CD4-positive, alpha-beta T cell treated with Interleukin-10 for 1 hour (primary cell): ENCODE measurements at regions not wholly inside any gene's neighbourhood (a gene's known extent, or its start where the extent isn't known, plus 50 kb on each side); places are given as distances from the start of the nearest gene placed in this dataset.
"Not testable (repeated sequence)": the region's sequence is repeated elsewhere in the genome, so short reads cannot be mapped to it uniquely, and the experiment has no call there.

Experiments used
- DNase-seq: peaks from one replicate; pipeline ENCODE4 v3.0.0-alpha.2; 2020

DNA sequence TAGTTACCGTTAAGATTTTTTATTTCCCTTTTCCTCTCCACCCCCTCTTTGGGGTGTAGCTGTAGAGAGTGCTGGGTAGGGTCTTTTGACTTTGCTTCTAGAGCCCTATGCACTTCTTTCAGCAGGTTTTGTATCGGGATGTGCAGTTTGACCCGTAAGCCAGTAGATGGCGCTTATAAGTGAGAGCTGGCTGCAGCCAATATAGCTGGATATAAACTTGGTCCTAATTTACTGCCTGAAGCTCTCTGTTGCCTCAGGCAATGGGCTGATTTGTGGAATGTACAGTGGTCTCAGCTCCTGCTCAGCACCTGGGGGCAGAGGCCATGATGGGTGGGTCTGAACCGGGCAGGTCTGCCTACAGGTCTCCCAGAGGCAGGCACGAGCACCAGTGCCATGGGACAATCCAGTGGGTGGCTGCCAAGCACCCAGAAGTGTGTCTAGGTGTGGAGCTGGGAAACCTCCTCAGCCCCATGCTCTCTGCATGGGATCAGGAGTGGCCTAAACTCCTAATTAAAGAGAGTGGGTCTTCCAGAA, 146.5 kb downstream of the SPANXN1 start:
- DNase-seq: no peak

GRCh38 chrX:145394344-145394743, 147.0 kb downstream of the SPANXN1 start:
- DNase-seq: no peak

- DNase-seq: no peak
These were observed 149.3 kb downstream of the SPANXN1 start for GRCh38 chrX:145396612-145397011.

DNA sequence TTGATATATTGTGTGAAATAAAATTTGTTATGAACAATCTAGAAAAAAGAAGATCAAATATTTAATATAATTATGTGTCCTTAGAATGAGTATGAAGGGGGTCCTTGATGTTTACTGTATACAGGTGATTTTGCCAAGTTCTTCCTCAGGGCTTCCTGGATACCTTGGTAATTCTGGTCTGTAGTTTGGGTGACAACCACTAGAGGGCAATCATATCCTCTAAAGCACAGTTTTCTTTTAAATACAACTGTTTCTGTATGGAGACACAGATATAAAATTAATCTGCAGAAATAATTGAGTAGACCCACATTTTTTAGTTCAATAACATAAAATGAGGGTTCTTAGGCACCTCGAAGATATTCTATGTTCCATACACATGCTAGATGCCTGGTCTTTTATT, 157.7 kb downstream of the SPANXN1 start:
- DNase-seq: peak; percentile 1

DNA sequence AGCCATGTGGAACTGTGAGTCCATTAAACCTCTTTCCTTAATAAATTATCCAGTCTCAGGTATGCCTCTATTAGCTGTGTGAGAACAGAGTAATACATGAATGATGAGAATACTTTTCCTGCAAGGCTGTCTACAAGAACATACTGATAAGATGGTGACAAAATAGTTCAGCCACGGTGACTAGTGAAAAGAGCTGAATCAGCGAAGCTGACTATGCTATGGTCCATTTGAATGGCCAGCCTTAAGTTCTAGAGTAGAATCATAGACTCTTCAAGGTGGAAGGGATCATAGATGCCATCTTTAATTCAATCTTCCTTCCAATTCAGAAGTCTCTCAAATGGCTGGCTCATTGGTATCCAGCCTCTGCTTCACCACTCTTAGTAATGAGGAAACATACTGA, 163.3 kb downstream of the SPANXN1 start:
- DNase-seq: no peak

DNA sequence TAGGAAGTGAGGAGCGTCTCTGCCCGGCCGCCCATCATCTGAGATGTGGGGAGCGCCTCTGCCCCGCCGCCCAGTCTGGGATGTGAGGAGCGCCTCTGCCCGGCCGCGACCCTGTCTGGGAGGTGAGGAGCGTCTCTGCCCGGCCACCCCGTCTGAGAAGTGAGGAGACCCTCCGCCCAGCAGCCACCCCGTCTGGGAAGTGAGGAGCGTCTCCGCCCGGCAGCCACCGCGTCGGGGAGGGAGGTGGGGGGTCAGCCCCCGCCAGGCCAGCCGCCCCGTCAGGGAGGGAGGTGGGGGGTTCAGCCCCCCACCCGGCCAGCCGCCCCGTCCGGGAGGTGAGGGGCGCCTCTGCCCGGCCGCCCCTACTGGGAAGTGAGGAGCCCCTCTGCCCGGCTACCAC, 188.9 kb downstream of the SPANXN1 start:
- not testable (repeated sequence) for DNase-seq

GRCh38 chrX:145464650-145465049, 217.3 kb downstream of the SPANXN1 start:
- DNase-seq: no peak

DNA sequence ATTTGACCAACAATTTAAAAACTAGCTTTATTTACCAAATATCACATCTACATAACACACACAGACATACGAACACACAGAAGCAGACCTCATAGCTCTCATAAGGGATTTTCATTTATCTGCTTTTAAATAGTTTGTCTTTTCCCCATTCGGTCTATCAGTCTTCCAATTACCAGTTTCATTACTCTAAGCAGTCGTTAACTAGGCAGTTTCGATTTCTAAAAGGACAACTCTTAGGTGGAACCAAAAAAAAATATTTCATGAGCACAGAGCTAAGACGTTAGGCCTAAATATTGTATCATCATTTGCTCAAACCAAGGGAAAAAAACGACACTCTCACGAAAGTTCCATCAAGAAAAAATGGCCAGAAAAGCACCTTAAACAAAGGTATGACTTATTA, 228.4 kb downstream of the SPANXN1 start:
- DNase-seq: no peak

- DNase-seq: no peak
These were observed 237.4 kb downstream of the SPANXN1 start for GRCh38 chrX:145484740-145485139.

GRCh38 chrX:145502670-145503069, 255.4 kb downstream of the SPANXN1 start:
- DNase-seq: no peak

- DNase-seq: no peak
These were observed 258.9 kb downstream of the SPANXN1 start for GRCh38 chrX:145506214-145506613.

DNA sequence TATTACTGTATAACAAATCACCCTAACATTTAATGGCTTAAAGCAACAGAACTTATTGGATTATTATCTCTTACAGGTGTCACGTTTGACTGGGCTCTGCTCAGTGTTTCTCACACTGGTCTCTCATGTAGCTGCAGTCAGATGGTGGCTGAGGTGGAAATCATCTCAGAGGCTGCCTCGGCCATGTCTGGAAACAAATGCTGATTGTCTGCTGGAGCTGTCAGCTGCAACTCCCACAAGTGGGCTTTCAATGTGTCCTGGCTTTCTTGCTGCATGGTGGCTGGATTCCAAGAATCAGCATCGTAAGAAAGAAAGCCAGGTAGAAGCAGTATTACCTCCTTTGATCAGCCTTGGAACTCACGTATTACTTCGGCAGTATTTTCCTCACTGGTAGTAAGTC, 277.6 kb downstream of the SPANXN1 start:
- no peak for DNase-seq

DNA sequence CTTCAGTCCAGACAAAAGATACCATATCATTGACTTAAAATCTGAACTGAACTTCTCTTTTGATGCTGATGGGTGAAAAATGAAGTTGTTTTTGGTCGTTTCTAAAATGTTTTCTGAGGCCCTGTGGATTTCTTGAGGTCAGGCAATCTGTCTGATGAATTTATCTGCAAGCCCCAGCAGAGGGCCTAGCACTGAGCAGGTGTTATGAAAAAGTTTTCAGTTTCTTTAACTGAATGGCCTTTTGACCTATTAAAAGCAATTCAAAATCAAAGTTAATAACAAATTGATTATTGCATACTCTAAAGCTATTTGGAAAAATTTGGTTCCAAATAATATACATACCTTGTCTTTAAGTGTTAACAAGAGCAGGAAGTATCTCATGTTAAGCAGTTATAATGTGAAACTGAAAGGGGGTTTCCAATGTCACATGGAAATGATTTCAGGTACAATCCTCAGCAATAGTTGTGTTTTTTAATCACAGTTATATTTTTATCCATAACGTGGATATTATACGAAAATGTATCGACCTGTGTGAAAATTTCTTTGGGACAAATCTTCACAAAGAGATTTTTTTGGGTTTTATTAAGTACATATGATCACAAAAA, 285.0 kb downstream of the SPANXN1 start:
- DNase-seq: no peak

- DNase-seq: no peak
These were observed 284.1 kb upstream of the SLITRK2 start for GRCh38 chrX:145533534-145533933.

DNA sequence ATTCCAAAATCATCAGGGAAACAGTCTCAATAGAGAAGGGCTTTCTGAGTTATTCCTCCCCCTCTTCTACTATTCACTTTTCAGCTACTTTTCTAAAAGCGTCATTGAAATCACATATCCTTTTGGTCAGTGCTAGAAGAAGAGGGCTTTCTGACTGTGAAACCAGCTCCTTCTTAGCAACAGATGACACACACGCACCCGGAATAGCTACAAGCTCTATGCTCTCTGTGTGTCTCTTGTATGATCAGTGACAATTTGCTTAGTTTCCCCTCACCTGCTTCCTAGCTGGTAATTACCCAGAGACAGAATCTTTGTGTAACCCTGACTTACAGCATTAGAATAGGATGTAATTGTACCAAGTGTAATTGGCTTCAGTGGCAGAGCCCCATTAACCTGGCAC, 268.1 kb upstream of the SLITRK2 start:
- DNase-seq: no peak

DNA sequence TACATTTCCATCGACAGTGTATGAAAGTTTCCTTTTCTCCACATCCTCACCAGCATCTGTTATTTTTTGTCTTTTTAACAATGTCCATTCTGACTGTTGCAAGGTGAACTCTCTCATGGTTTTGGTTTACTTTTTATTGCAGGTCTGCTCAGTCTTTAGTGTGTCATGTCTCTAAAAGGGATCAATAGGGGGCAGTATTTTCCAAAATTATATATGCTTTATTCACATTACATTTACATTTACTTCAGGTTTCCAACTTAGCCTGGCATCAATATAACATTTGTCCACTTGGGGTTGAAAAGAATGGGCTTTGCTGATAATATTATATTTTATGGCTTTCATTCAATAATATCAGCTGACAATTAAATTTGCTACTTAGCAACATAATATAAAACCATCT, 265.0 kb upstream of the SLITRK2 start:
- no peak for DNase-seq

DNA sequence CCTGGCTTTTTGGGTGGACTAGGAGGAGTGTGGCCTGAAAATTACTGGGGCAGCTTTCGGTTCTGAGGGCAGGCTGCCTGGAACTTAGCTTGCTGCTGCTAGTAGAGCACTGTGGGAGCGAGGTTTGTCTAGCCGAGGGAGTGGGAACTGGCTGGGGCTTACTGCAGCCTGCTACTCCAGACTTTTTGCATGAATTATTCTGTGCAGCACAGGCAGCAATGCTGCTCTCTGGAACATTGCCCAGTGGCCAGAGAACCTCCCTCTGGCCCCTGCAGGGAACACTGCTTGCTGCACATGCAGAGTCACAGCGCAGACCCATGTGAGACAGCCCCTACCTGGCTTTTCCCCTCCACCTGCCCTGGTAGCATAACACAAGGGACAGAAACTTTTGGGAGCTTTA, 263.9 kb upstream of the SLITRK2 start:
- no peak for DNase-seq

- no peak for DNase-seq
These were observed 254.5 kb upstream of the SLITRK2 start for GRCh38 chrX:145563159-145563558.

DNA sequence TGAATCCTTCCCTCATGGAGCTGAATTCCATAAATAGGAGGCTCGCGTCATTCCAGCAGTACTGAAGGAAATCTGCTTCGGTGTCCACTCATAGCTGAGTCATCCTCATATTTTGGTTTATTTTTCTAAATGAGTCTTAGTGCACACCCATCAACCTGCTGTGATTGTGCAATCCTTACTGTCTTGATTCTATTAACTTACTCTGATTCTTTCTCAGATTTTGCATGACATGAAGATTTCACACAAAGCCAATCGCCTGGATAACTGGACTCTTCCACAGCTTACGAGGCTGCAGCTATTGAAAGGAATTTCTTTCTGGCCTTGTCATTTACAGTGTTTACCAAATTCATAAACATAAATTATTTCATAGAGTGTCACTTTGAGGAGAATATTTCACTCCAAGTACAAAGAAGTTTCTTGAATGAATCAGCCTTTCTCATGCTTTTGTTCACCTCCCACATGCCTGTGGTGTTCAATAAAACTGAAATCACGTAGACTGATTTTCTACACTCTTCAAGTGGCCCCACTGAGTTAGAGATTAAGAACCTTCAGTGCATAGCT, 207.6 kb upstream of the SLITRK2 start:
- DNase-seq: no peak

DNA sequence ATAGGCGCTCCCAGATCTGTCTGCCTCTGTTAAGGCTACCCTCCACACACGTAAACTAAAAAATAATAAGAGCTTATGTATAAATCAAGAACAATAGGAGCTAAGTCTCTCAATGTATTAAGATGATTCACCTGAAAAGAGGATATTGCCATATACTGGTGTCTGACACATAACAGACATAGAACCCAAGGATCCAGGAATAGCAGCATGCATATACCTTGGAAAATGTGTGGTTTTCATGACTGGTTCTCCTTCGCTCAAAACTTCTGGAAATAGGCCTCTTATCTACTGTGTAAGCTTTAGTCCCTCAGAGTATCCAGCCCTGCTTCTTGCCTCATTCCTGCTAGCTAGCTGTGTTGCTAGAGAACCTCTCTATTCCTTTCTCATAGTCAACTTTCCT, 203.7 kb upstream of the SLITRK2 start:
- DNase-seq: no peak

GRCh38 chrX:145620666-145621065, 197.0 kb upstream of the SLITRK2 start:
- DNase-seq: no peak

- no peak for DNase-seq
These were observed 194.2 kb upstream of the SLITRK2 start for GRCh38 chrX:145623453-145623852.

GRCh38 chrX:145630081-145630480, 187.5 kb upstream of the SLITRK2 start:
- no peak for DNase-seq

DNA sequence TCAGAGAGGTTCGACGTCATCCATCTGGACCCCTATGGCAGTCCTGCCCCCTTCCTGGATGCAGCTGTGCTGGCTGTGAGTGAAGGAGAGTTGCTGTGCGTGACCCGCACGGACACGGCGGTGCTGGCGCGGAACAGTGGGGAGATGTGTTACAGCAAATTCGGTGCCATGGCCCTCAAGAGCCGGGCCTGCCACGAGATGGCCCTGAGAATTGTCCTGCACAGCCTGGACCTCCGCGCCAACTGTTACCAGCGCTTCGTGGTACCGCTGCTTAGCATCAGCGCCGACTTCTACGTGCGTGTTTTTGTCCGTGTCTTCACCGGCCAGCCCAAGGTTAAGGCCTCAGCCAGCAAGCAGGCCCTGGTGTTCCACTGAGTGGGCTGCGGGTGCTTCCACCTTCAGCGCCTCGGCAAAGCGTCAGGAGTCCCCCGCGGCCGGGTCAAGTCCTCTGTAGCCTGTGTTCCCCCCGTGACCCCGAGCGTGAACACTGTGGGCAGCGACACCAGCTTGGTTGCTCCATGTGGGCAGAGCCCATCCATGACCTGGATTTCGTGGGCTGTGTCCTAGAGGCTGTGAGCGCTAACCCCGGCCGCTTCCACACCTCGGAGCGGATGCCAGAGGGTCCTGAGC, 186.7 kb upstream of the SLITRK2 start:
- DNase-seq: no peak
